HG02938 (cell line): ENCODE measurements at regions not wholly inside any gene's neighbourhood (a gene's known extent, or its start where the extent isn't known, plus 50 kb on each side); places are given as distances from the start of the nearest gene placed in this dataset.
"Not testable (repeated sequence)": the region's sequence is repeated elsewhere in the genome, so short reads cannot be mapped to it uniquely, and the experiment has no call there.

Experiments
- ATAC-seq: cut with Tn5 transposase; IDR thresholded peaks from one replicate; pipeline ENCODE4 v1.9.1; 2021; ENCODE audit warnings: mild to moderate bottlenecking, moderate library complexity; ENCODE audit not compliant: unreplicated experiment

DNA sequence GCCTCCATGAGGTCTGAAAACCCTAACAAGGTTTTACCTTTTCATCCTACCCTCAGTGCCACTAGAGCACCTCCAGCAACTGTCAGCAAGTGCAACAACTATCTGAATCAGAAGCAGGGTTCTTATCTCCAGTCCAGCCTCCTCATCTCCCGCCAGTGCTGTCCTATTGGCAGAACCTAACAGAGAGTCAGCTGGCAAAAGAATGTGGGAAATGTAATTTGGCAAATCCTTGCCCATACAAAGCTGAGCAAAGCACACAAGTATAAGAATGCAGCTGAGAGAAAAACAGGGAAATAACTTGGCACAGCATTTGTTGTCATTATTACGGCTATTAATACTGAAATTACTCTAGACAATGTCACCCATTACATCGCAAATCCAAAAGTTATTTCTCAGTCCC, 124.2 kb downstream of the ATP6V1G3 start:
- no peak for ATAC-seq

DNA sequence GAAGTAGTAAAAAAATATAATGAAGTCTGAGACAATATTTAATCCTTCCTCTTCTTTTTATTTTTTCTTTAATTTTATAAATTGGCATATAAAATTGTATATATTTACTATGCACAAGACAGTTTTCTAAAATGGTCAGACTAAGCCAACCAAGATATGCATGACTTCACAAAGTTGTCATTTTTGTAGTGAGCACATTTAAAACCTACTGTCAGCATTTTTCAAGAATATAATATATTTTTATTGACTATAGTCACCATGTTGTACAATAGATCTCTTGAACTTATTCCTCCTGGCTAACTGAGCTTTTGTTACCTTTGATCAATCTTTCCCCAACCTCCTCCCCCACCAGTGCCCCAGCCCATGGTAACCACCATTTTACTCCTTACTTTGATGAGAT, 129.2 kb downstream of the ATP6V1G3 start:
- no peak for ATAC-seq

DNA sequence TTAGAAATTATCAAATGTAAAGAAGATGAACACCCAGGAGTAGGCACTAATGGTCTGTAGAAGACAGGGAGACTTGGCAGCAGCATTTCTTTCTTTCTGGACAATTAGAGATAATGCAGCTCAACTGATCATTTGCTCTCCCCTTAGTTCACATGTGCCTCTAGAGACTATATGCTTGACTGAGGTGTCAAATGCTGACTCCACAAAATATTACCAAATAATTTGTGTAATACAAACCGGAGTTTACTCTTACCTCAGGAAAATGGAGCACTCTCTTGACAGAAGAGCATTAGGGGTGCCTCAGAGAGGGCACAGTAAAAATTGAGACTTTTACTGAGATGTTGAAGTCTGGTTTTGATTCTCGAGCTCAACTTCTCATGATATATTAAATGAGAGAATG, 131.8 kb downstream of the ATP6V1G3 start:
- ATAC-seq, result no peak

DNA sequence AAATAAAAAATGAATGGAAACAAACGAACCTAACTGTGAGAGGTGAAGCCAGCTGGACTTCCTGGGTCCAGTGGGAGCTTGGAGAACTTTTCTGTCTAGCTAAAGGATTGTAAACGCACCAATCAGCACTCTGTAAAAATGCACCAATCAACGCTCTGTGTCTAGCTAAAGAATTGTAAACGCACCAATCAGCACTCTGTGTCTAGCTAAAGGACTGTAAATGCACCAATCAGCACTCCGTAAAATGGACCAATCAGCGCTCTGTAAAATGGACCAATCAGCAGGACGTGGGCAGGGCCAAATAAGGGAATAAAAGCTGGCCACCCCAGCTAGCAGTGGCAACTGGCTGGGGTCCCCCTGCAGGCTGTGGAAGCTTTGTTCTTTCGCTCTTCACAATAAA, 135.8 kb downstream of the ATP6V1G3 start:
- ATAC-seq, result not testable (repeated sequence)

DNA sequence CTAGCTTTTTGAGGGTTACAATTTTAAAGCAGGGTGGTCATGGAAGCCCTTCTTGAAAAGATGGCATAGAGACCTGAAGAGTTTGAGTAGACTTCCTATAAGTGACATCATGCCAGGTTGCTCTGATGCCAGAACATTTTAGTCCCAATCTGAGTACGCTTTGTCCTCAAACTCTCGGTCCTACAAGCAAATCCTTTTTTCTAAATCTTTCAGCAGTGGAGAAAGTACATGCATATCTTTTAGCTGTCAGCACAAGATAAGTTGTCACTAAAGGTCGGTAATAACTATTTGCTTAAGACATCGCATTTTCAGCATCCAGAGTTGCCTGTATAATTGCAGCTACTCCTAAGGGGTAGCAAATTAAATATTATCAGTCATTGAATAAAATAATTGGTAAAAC, 140.4 kb downstream of the ATP6V1G3 start:
- no peak for ATAC-seq

DNA sequence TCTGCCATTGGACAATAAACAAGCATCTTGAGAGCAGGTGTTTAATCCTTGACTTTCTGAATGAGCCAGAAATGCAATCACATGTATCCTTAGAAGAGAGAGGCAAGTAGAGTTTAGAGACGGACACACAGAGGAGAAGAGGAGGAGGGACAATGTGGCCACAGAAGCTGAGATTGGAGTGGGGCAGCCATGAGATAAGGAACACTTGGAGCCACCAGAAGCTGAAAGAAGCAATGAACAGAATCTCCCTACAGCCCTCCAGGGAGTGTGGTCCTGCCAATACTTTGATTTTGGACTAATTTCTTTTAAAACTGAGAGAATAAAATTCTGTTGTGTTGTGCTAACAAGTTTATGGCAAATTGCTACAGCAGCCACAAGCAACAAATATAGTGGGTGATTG, 141.0 kb downstream of the ATP6V1G3 start:
- ATAC-seq, result no peak

DNA sequence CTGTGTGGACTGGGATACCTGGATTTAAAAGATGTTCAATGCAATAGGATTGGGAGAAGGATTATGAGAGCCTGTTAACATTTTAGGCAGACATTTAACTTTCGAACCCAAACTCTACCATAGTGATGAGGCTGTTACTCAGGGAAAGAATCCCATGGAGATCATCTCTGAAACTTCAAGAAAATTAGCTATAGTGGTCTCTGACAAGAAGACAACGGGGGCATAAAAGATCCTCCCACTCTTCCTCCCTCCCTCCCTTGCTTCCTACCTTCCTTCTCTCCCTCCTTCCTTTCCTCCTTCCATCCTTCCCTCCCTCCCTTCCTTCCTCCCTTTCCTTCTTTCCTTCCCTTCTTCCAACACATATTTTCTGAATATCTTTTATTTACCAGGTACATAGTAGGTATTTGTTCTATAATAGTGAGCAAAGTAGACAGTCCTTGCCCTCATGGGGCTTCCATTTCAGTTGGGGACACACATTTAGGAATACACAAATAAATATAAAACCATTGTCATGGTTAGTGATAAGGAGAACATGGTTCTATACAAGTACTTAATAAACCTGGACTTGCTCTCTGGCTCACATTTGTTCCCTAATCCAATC, 143.2 kb downstream of the ATP6V1G3 start:
- no peak for ATAC-seq

DNA sequence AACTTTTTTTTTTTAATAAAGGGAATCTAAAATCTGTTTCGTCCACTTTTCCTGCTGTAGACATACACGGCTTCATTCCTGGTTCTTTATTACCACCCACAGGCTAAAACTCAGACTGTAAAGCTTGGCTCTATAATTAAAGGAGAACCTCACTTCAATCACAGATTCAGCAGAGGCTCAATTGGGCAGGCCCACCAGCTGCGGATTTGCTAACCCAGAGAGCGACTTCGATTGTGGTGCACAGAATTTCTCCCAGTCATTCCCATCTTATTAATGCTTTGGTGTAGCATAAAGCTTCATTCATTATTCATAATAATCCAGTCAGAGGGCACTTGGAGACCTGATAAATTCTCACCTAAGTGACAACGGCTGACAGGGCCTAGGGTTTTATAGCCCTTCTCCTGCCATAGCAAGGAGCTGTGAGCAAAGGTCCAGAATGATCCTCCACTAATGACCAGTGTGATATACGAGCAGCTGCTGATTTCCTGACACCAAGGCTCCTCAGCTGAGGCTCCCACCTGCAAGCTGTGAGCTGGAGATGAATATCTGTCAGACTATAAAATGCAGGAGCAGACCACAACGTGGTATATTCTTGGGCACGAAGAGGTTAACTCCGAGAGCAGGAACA, 149.0 kb downstream of the ATP6V1G3 start:
- ATAC-seq, result no peak

DNA sequence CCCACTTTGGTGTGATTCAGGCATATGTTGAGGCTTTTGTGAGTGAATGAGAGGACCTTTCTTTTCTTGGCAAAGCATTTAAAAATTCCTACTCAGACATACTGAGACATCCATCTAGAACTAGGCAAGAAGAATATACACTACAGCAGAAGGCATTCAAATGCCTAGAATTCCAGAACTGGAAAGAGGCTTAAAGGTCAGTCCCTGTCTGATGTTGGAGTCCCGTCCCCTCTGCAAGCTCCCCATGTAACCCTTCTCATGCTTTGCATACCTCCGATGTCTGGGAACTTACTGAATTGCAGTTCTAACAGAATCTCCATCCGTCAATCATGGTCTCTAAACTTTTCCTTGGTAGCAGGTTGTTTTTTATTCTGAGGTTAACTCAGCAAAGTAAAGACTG, 152.9 kb downstream of the ATP6V1G3 start:
- ATAC-seq, result no peak

DNA sequence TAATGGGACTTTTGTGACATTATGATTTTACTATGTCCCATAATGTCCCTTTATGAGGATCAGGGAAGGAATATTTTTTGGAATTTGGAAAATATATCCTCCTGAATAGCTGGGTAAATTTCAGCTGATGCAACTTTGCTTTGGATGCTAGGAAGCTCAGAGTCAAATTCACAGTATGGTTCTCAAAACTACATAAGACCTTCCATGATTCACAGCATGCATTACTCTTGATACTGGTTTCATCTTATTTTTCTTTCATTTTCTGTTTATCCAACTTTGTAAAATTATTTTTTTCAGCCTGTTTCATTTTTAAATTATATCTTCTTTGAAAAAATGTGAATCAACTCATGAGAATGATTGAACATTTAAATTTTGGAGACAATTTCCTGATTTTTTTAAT, 160.2 kb downstream of the ATP6V1G3 start:
- no peak for ATAC-seq

DNA sequence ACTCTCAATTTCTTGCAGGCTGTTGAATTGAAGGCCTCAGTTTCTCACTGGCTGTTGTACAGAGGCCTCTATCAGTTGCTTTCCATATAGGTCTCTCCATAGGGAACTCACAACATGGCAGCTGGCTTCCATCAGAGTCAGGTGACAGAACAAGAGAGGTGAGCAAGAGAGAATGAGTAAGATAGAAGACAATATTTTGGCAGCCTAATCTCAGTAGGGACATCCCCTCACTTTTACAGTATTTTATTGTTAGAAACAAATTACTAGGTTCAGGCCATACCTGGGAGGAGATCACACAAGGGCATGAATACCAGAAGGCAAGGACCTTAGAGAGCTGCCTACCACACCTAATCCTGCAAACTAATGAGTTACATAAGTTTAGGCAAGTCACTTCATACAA, 162.8 kb downstream of the ATP6V1G3 start:
- no peak for ATAC-seq

DNA sequence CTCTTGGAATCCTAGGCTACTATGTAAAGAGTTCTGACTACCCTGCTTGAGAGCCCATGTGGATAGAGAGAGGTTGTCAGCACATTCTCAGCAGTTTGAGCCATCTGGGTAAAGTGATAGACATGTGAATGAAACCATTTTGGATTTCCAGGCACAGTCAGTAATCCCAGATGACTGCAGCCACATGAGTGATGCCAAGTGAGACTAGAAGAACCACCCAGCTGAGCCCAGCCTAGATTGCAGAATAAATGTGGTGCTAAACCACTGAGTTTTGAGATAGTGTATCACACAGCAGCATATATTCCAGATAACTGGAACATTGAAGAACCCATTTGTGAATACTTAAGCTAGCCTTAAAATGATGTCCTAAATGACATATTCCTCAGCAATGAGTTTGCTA, 166.2 kb downstream of the ATP6V1G3 start:
- ATAC-seq, result no peak

DNA sequence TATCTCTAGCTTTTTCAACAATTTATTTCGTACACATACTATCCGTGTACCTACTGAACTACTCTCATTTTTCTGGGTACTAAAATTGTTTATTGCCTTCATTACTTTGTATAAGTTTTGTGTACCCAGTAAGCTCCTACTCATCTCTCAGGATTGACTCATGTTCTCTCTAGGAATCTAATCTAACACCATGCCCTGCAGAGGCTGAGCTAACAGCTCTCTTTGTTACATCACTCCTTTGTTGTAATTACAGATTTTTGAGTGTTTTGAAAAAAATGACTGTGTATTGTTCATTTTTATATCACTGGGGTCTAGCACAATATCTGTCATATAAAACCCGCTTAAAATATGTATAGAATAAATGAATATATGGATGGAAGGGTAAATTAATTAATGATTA, 167.1 kb downstream of the ATP6V1G3 start:
- no peak for ATAC-seq
